ENCODE measurements at regions not wholly inside any gene's neighbourhood (a gene's known extent, or its start where the extent isn't known, plus 50 kb on each side); places are given as distances from the start of the nearest gene placed in this dataset.
"Not testable (repeated sequence)": the region's sequence is repeated elsewhere in the genome, so short reads cannot be mapped to it uniquely, and the experiment has no call there.

GRCh38 chr14:61144117-61145033 lies 136.8 kb downstream of the TMEM30B start:
- not testable (repeated sequence) for H3K4me3 ChIP-seq (ENCODE audit: low read depth, low read length); H3K9ac ChIP-seq (ENCODE audit: low read depth, low read length)

GRCh38 chr14:61140872-61141271 lies 140.3 kb downstream of the TMEM30B start:
- Histone ChIP-seq H3K9me3 (ENCODE audit: control insufficient read depth, insufficient read depth, low read length) (peaks cover 7% of the 10 kb centered on the region), H3K9ac (ENCODE audit: low read depth, low read length) (no peak overlapping the region), H3K4me3 (ENCODE audit: low read depth, low read length) (no peak overlapping the region), H3K4me1 (ENCODE audit: control insufficient read depth, insufficient read depth, low read length) (no peaks in the 10 kb centered on the region), H3K36me3 (ENCODE audit: control insufficient read depth, insufficient read depth, low read length) (no peaks in the 10 kb centered on the region), H3K27me3 (ENCODE audit: control insufficient read depth, insufficient read depth, low read length) (no peaks in the 10 kb centered on the region)

More at GRCh38 chr14:61144117-61145033, 136.8 kb downstream of the TMEM30B start:
- not testable (repeated sequence) for H3K27me3 ChIP-seq (ENCODE audit: control insufficient read depth, insufficient read depth, low read length); H3K36me3 ChIP-seq (ENCODE audit: control insufficient read depth, insufficient read depth, low read length); H3K4me1 ChIP-seq (ENCODE audit: control insufficient read depth, insufficient read depth, low read length); H3K9me3 ChIP-seq (ENCODE audit: control insufficient read depth, insufficient read depth, low read length)

GRCh38 chr14:61140271-61140670 lies 140.9 kb downstream of the TMEM30B start:
- no peaks in the 10 kb centered on the region for H3K4me1 ChIP-seq (ENCODE audit: control insufficient read depth, insufficient read depth, low read length)
- peaks cover 7% of the 10 kb centered on the region for H3K9me3 ChIP-seq (ENCODE audit: control insufficient read depth, insufficient read depth, low read length)
- no peak overlapping the region for H3K4me3 ChIP-seq (ENCODE audit: low read depth, low read length)
- H3K9ac ChIP-seq (ENCODE audit: low read depth, low read length): no peak overlapping the region
- no peaks in the 10 kb centered on the region for H3K27me3 ChIP-seq (ENCODE audit: control insufficient read depth, insufficient read depth, low read length)
- H3K36me3 ChIP-seq (ENCODE audit: control insufficient read depth, insufficient read depth, low read length): no peaks in the 10 kb centered on the region

GRCh38 chr14:61139006-61139599 lies 142.0 kb downstream of the TMEM30B start:
- Histone ChIP-seq H3K9me3 (ENCODE audit: control insufficient read depth, insufficient read depth, low read length) (peaks cover 6% of the 10 kb centered on the region), H3K36me3 (ENCODE audit: control insufficient read depth, insufficient read depth, low read length) (no peaks in the 10 kb centered on the region), H3K27me3 (ENCODE audit: control insufficient read depth, insufficient read depth, low read length) (no peaks in the 10 kb centered on the region), H3K9ac (ENCODE audit: low read depth, low read length) (no peak overlapping the region), H3K4me3 (ENCODE audit: low read depth, low read length) (no peak overlapping the region), H3K4me1 (ENCODE audit: control insufficient read depth, insufficient read depth, low read length) (no peaks in the 10 kb centered on the region)

GRCh38 chr14:61132894-61133293 lies 148.2 kb downstream of the TMEM30B start:
- Histone ChIP-seq H3K27me3 (ENCODE audit: control insufficient read depth, insufficient read depth, low read length) (no peaks in the 10 kb centered on the region), H3K9me3 (ENCODE audit: control insufficient read depth, insufficient read depth, low read length) (no peaks in the 10 kb centered on the region), H3K4me1 (ENCODE audit: control insufficient read depth, insufficient read depth, low read length) (no peaks in the 10 kb centered on the region), H3K9ac (ENCODE audit: low read depth, low read length) (no peak overlapping the region), H3K4me3 (ENCODE audit: low read depth, low read length) (no peak overlapping the region), H3K36me3 (ENCODE audit: control insufficient read depth, insufficient read depth, low read length) (no peaks in the 10 kb centered on the region)

- no peaks in the 10 kb centered on the region for H3K4me1 ChIP-seq (ENCODE audit: control insufficient read depth, insufficient read depth, low read length)
- no peak overlapping the region for H3K9ac ChIP-seq (ENCODE audit: low read depth, low read length)
- no peaks in the 10 kb centered on the region for H3K9me3 ChIP-seq (ENCODE audit: control insufficient read depth, insufficient read depth, low read length)
- no peak overlapping the region for H3K4me3 ChIP-seq (ENCODE audit: low read depth, low read length)
- no peaks in the 10 kb centered on the region for H3K27me3 ChIP-seq (ENCODE audit: control insufficient read depth, insufficient read depth, low read length)
- H3K36me3 ChIP-seq (ENCODE audit: control insufficient read depth, insufficient read depth, low read length): no peaks in the 10 kb centered on the region
Observed at GRCh38 chr14:61132336-61132735, 148.8 kb downstream of the TMEM30B start.

- no peaks in the 10 kb centered on the region for H3K36me3 ChIP-seq (ENCODE audit: control insufficient read depth, insufficient read depth, low read length)
- no peak overlapping the region for H3K9ac ChIP-seq (ENCODE audit: low read depth, low read length)
- H3K9me3 ChIP-seq (ENCODE audit: control insufficient read depth, insufficient read depth, low read length): no peaks in the 10 kb centered on the region
- no peaks in the 10 kb centered on the region for H3K27me3 ChIP-seq (ENCODE audit: control insufficient read depth, insufficient read depth, low read length)
- H3K4me3 ChIP-seq (ENCODE audit: low read depth, low read length): no peak overlapping the region
- peaks cover 4% of the 10 kb centered on the region for H3K4me1 ChIP-seq (ENCODE audit: control insufficient read depth, insufficient read depth, low read length)
Observed at GRCh38 chr14:61130512-61131260, 149.6 kb downstream of the SLC38A6 start.

- no peaks in the 10 kb centered on the region for H3K36me3 ChIP-seq (ENCODE audit: control insufficient read depth, insufficient read depth, low read length)
Observed at GRCh38 chr14:61129168-61129745, 148.2 kb downstream of the SLC38A6 start.

GRCh38 chr14:61128382-61129167 lies 147.5 kb downstream of the SLC38A6 start:
- Histone ChIP-seq H3K4me1 (ENCODE audit: control insufficient read depth, insufficient read depth, low read length) (peaks cover 4% of the 10 kb centered on the region), H3K4me3 (ENCODE audit: low read depth, low read length) (no peak overlapping the region), H3K27me3 (ENCODE audit: control insufficient read depth, insufficient read depth, low read length) (no peaks in the 10 kb centered on the region), H3K9ac (ENCODE audit: low read depth, low read length) (no peak overlapping the region), H3K36me3 (ENCODE audit: control insufficient read depth, insufficient read depth, low read length) (no peaks in the 10 kb centered on the region), H3K9me3 (ENCODE audit: control insufficient read depth, insufficient read depth, low read length) (no peaks in the 10 kb centered on the region)

More at GRCh38 chr14:61129168-61129745, 148.2 kb downstream of the SLC38A6 start:
- Histone ChIP-seq H3K4me1 (ENCODE audit: control insufficient read depth, insufficient read depth, low read length) (peaks cover 4% of the 10 kb centered on the region), H3K4me3 (ENCODE audit: low read depth, low read length) (no peak overlapping the region), H3K9me3 (ENCODE audit: control insufficient read depth, insufficient read depth, low read length) (no peaks in the 10 kb centered on the region), H3K9ac (ENCODE audit: low read depth, low read length) (no peak overlapping the region), H3K27me3 (ENCODE audit: control insufficient read depth, insufficient read depth, low read length) (no peaks in the 10 kb centered on the region)

GRCh38 chr14:61126603-61127498 lies 145.8 kb downstream of the SLC38A6 start:
- H3K9ac ChIP-seq (ENCODE audit: low read depth, low read length): no peak overlapping the region

More at GRCh38 chr14:61126603-61127498, 145.8 kb downstream of the SLC38A6 start:
- no peak overlapping the region for H3K4me3 ChIP-seq (ENCODE audit: low read depth, low read length)
- H3K4me1 ChIP-seq (ENCODE audit: control insufficient read depth, insufficient read depth, low read length): peaks cover 4% of the 10 kb centered on the region
- H3K36me3 ChIP-seq (ENCODE audit: control insufficient read depth, insufficient read depth, low read length): no peaks in the 10 kb centered on the region
- no peaks in the 10 kb centered on the region for H3K27me3 ChIP-seq (ENCODE audit: control insufficient read depth, insufficient read depth, low read length)
- peaks cover 5% of the 10 kb centered on the region for H3K9me3 ChIP-seq (ENCODE audit: control insufficient read depth, insufficient read depth, low read length)

All from iPS-15b (cell line).